GM21723 (cell line): ENCODE measurements at regions not wholly inside any gene's neighbourhood (a gene's known extent, or its start where the extent isn't known, plus 50 kb on each side); places are given as distances from the start of the nearest gene placed in this dataset.
"Not testable (repeated sequence)": the region's sequence is repeated elsewhere in the genome, so short reads cannot be mapped to it uniquely, and the experiment has no call there.

ENCODE experiments used
- ATAC-seq: cut with Tn5 transposase; IDR thresholded peaks from one replicate; pipeline ENCODE4 v1.9.1; 2021; ENCODE audit warnings: mild to moderate bottlenecking, moderate library complexity; ENCODE audit not compliant: unreplicated experiment

DNA sequence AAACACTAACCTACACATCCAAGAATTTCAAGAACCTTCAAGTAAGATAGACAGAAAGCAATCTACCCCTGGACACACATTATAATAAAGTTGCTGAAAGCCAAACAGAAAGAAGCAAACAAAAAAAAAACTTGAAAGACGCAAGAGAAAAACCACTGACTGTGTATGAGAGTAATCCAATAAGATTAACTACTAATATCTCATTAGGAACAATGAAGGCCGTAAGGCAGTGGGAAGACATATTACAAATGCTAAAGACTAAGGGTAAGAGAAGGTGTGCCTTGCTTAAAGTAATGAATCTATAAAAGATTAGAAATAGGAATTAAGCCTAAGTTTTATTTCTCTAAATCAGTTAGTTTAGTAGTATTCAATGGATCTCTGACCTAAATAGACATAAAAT lies 1109.1 kb downstream of the JRKL start:
- ATAC-seq = no peak

DNA sequence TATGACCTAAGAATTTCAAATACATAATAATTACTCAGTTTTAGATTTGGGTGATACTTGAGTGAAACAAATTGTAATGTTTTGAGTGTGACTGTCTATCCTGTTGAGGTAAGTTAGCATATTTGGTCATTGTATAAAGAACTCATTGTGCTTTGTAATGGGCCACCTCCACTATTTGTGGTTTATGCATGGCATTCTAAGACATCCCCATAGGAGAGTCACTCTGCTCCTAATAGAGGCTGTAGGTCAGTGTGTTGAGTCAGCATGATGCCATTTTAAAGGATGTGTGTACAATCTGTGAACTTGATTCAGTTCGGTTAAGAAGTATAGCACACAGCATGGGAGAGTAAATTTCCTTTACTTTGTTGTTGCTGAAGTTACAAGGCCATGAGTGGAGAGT lies 1112.4 kb downstream of the JRKL start:
- ATAC-seq = no peak

DNA sequence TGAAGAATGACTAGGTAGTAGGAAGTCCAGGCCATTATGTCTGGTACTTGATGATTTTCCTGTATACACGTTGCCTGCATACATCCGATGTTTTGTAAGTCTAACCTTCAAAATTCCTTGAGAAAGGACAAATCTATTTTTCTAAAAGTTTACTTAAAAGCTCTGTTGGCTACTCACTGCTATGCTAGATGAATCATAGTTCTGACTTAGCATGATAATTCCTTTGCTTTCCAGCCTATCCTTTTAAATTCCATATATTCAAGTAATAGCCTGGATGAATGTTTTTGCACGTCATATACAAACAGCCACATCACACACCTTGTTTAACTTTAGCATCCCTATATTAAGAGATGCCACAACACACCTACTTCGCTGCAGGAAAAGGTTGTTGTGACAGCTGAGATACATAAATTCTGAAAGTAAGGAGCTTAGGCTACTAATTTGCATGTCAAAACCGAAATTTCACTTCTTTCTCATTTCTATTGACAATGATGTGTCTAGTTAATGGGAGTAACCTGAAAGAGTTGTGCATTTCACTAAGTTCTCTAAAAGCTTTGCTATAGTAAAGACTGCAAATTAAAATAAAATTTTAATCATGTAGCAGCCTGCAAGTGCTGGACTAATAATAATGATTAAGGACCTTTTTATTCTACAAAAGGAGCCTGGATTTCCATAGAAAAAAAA lies 1116.4 kb downstream of the JRKL start:
- ATAC-seq = no peak

GRCh38 chr11:97514446-97514845 lies 1124.6 kb downstream of the JRKL start:
- no peak for ATAC-seq

GRCh38 chr11:97516688-97517087 lies 1126.9 kb downstream of the JRKL start:
- ATAC-seq = no peak

GRCh38 chr11:97525273-97525672 lies 1135.5 kb downstream of the JRKL start:
- ATAC-seq = no peak

DNA sequence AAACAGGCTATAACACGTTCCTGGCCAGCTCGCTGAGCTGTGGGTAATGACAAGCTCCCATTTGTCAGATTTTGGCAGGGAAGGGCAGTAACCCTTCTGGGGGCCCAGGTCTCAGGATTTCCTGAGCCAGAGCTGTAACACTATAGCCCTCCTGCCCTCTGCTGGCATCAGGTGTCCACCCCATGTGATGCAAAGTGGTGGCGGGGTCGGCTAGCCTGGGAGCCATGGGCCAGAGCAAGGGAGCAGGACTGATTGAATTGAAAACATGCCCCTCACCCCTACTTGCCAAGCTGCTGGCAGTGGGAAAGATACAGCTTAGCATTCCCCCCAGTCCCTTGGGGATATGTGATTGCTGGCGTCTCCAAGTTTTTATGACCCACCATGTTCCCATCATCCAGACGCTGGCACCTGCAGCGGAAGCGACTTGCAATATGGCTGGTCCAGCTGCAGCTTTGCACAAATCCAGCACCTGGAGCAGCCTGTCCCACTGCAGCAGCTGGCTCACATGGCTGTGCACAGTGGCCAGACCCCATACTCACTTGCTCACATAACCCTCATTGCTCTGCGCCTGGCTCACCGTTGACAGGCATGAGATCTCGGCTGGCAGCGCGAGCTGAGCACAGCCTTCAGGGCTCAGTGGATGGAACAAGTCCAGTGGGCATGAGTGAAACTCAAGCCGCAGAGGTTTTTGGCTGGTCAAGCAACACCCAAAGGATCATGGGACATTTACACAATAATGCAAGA lies 1147.8 kb downstream of the JRKL start:
- no peak for ATAC-seq

- no peak for ATAC-seq
These were observed 1154.6 kb downstream of the JRKL start for GRCh38 chr11:97544431-97544830.

DNA sequence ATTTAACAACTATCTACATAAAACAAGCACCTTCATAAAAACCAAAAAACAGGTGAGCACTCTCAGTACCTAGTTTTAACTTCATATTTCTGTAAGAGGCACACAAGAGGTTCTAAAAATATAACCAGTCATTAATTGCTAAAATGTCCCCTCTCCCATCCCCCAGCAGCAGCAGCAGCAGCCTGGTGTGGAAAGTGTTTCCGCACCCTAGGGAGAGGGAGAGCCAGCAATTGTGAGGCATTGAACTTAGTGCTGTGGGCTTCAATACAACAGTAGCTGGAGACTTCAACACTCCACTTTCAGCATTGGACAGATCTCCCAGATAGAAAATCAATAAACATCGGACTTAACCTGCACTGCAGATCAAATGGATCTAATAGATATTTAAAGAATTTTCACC lies 1158.5 kb downstream of the JRKL start:
- ATAC-seq = no peak

DNA sequence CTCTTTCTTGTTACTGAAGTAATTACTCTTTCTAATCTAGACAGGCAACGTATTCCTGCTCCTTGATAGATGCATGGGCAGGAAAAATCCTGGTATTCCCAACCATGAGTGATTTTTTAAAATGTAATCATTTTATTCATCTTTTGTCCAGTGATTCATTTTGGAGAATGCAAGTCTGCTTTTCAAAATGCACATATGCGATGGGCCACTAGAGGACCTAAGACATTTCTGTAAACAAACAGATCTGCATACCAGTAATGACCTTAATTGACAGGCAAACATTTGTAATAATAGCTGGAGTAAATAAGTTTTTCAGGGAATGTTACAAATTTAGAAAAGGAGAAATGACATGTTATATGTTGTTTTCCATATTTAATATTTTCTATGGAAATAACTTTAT lies 1167.6 kb downstream of the JRKL start:
- ATAC-seq = no peak

DNA sequence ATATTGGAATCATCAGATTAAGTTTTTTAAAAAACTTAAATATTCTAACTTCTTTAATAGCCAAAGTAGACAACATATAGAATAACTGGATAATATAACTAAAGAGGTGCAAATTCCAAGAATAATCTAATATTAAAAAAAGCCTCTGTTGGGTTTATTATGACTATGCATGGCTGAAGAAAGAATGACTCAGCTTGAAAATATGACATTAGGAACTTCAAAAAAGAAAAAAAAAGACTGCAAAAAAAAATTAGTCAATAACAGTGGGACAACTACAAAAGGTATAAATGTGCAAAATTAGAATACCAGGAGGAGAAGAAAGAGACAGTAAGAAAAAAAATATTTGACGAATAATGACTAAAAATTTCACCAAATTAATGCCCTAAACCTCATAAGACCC lies 1178.0 kb downstream of the JRKL start:
- ATAC-seq = no peak

DNA sequence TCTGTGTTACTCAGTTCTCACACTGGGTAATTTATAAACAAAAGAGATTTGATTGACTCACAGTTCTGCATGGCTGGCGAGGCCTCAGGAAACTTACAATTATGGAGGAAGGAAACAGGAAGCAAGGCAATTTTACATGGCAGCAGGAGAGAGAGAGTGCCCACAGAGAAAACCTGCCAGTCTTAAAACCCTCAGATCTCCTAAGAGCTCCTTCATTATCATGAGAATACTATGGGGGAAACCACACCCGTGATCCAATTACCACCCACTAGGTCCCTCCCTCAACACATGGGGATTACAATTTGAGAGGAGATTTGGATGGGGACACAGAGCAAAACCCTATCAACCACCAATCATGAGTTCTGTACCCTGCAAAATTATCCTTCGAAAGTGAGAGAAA lies 1180.8 kb downstream of the JRKL start:
- no peak for ATAC-seq

DNA sequence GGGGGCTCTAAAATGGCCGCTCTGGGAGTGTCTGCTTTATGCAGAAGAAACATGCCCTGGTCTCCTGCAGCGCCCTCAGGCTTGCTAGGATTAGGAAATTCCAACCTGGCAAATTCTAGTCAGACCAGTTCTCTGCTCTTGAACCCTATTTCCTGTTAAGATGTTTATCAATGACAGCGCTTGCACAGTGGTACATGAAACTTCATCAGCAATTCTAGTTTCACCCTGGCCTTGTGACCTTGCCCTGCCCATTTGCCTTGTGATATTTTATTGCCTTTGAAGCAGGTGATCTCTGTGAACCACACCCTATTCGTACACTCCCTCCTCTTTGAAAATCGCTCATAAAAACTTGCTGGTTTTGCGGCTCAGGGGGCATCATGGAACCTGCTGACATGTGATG lies 1184.0 kb downstream of the JRKL start:
- ATAC-seq = not testable (repeated sequence)

- no peak for ATAC-seq
These were observed 1185.3 kb downstream of the JRKL start for GRCh38 chr11:97574976-97575665.

- no peak for ATAC-seq
These were observed 1217.6 kb downstream of the JRKL start for GRCh38 chr11:97607291-97608000.

DNA sequence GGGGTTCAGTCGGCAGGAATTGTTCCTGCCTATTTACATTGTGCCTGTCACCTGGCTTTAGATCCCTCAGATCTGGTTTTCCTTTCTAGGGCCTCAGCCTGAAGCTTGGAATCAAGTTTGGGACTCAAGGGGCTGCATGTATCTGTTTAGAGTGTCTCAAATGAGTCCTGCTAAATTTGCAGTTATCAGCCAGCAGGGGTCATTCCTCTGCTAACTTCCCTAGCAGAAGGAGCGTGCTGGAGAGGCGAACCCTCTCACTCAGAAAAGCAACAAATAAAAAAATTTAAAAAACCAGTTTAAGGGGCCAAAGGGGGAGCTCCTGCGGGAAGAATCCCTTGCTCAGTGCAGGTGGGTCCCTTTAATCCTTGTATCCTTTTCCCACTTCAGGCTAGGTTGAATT lies 1220.2 kb downstream of the JRKL start:
- ATAC-seq = no peak

DNA sequence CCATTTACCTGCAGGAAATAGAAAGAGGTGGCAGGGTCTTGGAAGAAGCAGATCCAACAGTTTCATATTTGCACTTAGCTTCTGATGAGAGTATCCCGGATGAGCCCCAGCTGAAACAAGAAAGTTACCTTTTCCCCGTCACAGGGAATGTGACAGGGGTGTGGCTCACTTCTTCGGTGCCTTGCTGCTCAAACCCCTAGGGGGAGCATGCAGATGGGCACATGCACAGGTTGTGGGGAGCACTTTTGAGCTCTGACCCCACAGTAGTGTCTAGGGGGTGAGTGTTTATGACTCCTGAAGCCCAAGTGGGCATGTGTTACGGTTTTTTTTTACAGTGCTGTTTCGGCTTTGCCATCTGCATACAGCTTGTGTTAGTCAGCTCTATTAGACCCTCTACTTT lies 1221.0 kb downstream of the JRKL start:
- ATAC-seq = no peak

GRCh38 chr11:97611345-97611744 lies 1221.5 kb downstream of the JRKL start:
- no peak for ATAC-seq

- no peak for ATAC-seq
These were observed 1224.8 kb downstream of the JRKL start for GRCh38 chr11:97614606-97615005.

DNA sequence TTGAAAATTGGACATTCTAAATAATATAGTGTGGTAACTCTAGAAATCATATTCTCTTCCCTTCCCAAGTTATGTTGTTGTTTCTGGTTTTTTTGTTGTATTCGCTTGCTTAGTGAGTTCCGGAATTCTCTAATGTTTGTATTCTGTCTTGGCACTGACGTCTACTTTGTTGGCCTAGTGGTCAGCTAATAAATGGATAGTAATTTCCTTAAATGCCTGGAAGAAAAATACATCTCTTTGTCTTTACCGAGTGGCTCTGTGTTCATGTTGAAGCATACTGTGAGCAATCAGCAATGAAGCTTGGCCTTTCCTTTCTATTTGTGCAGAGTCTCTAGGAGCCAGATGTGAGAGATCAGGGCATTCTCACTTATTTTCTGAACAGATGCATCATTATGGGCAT lies 1225.7 kb downstream of the JRKL start:
- no peak for ATAC-seq

DNA sequence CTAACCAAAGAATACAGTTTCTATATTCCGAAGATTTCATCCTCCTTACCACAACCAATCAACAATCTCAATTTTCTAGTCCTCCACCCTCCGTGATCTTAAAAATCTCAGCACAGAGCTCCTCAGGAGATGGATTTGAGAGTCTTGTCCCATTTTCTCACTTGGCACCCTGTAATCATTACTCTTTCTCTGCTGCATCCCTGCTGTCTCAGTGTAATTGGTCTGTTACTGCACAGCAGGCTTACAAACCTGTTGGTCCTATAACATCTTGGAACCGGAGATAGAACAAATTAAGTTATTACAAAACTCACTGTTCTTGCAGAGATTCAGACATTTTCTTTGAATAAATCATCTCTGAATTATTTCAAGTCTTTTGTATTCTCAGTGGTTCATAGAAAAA lies 1227.2 kb downstream of the JRKL start:
- ATAC-seq = no peak
